T-helper 9 cell (primary cell): ENCODE measurements at regions not wholly inside any gene's neighbourhood (a gene's known extent, or its start where the extent isn't known, plus 50 kb on each side); places are given as distances from the start of the nearest gene placed in this dataset.

ENCODE experiments used
- DNase-seq: peaks from one replicate; pipeline ENCODE4 v3.0.0-alpha.2; 2020

DNA sequence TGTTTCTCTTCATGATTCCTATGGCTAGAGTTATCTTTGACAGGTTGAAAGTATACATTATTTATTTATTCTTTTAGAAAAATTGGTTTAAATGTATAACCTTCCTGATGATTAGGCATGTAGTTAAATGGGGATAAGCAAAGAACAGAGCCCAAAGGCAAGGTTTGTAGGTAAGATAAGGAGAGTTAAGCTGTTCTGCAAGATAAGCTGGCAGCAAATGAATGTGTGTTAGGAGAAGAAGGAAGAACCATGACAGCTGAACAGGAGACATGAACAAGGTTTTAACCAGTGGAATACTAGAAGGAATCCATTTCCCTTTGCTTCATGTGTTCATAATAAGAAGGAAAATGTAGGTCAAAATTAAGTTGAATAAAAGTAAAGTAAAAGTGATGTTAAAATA is 1330.1 kb upstream of the USP15 start:
- DNase-seq, result no peak

DNA sequence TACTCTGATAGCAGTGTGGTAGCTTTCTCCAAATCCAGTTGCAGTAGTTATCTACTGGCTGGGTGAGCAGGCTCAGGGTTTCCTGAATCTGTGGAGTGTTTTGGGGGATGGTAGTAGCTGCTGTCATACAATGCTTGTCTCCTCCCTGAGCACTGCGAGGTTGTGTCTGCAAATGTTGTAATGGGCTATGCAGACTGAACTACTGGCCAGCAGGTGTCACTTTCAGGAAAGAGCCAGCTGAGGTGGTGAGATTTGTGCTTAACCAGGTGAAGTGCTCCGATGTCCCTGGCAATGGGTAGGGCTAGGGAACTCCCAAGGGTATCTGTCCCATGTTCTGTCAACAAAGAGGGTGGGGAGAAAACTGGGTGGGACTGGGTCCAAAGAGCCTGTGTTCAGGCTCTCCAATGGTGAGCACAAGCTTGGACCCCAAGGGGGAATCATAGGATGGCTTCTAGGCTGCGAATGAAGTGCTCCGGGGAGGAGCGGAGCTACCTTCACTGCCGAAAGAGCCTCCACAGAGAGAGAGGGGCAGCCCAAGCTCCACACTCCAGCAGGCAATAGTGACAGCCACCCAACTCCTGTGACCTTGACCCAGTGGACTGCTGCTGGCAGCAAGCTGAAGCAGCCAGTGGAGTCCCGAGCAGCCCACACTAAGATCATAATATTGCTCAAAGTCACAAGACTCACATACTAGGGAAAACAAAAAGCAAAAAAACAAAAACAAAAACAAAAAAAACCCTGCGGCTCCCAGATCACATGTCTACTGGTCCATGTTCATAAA is 1324.0 kb upstream of the USP15 start:
- DNase-seq, result no peak

DNA sequence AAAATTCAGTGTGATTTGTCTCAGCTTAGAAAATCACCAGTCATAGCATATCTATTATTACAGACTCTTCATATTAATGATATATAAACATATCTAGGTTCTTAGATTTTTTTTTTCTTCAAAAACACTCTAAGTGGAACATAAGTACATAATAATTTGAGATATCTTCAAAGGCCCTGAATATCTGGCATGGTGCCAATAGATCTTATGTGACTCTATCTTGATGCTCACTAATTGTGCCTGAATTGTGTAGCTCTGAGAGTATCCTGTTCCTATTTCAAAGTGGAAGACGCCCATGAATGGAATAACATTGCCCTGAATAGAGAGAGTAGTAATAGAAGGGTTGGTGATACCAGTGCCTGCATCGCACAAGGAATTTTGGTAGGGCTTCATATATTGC is 1312.7 kb upstream of the USP15 start:
- DNase-seq, result no peak

DNA sequence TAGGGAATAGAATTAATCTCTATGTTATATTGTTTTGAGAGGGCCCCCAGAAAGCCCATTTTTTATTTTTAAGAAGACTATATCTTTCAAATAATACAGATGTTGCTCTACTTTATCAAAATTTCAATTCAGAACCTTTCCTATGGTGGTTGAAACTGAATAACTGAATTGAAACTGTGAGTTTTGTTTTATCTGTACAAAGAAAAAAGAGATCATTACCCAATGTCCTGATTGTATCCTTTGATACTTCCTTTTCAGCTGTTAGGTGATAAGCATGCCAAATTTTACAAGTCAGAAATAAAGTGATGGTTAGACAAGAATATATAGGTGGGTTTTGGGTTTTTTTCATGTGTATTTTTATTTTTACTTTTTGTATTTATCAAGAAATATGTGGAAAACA is 1293.1 kb upstream of the USP15 start:
- no peak for DNase-seq

DNA sequence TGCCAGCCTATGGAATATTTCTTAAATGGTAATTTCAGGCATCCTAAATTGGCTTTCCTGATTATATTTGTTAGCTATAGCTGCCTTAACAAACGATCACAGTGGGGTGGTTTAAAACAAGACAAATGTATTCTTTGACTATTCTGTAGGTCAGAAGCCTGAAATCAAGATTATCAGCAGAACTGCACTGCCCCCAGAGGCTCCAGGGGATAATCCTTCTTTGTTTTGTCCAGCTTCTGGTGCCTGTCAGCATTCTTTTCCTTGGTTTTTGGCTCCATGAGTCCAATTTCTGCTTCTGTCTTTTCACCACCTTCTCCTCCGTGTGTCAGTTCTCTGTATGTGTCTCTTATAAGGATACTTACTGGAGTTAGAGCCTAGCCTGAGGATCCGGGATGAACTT is 1282.2 kb upstream of the USP15 start:
- DNase-seq, result no peak

DNA sequence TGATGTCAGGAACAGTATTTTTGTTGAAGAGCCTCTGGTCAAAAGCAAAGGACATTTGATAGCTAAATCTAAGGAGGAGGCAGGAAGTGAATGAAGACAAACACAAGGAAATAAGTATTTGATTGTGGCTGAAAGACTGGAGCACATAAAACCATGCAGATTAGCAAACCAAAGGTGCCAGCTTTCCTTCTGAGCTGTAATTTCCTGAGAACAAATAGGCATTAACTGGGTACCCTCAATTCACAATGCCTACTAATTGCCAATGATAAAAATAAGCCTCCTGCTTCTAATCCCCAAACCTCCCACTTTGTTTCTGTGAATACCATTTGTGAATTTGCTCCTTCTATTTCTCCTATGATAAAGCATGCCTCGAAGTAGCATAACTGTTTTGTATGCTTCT is 1279.6 kb upstream of the USP15 start:
- DNase-seq, result no peak

DNA sequence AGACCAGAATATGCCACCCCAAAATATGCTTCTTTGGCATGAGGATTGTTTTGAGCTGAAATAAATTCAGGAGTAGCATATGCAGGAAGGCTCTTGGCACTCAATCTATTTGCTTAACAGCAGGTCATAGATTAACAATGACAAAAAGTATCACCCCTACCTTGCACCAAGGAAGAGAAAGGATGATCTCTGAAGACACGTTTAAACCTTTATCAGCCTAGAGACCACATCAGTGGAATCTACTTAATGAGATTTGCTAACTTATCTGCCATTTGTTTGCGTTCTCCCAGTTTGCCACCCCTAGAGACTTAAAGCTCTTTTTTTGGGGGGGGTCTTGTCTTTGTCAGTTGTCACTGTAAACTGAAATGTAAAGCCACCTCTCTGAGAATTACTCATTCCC is 1278.7 kb upstream of the USP15 start:
- DNase-seq, result no peak

DNA sequence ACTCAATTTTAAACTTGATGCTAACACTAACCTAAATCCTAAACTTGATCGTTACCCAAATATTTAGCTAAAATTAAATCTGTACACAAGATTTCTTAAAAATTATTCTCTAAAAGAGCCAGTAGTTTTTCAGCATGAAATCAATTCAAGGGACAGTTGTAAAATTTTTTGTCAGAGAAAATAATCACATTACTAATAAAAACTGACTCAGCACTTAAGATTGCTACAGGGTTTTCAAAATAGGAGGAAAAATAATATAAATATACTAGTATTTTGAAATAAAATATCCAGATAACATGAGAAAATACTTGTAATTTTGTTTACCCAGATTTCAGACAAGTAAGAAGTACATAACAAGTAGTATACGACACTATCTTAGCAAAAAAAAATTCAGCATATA is 1268.1 kb upstream of the USP15 start:
- DNase-seq, result no peak

DNA sequence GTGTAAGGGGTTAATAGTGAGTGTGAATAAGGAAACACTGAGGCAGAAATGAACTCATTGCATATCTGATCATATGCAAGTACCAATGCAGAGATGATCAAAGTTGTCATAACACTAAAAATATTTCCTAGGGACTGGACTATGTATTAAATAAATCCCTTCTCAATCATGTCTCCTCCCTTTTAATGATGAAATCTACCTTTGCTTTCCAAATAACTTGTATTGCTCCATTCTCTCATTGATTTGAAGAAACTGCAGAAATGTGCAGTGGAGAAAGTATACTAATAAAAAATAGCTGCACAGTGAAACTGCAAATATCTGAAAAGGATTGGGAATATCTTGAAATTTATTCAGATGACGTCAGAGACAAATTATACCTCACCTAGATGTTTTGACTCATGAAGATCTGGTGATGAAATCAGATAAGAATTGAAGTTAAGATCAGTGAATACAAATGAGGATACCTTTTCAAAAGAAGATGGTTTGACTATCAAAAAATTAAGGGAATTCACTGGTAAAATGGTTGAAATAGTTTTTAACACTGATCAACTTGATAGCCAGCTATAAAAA is 1264.9 kb upstream of the USP15 start:
- DNase-seq, result no peak

DNA sequence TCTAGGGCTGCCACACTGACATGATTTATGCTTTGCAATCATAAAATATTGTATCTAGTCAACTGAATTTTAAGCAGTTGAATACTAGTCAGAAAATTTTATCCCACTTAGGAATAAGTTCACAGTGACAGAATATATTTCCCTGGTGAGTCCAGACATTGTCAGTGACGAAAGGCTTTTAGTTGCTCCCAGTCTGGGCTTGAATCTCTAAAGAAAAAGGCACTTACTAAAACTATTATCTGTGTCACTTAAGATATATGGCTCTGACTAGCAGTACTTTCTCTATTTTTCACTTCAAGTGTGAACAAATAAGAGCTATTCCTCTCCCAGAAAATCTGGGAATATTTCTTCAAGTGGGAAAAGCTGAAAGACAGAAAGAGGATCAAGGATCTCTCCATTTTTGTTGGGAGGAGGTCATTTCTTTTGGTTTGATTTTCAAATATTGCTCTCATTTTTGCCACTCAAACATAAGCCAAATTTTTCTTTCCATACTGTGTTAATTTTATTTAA is 1262.3 kb upstream of the USP15 start:
- no peak for DNase-seq

DNA sequence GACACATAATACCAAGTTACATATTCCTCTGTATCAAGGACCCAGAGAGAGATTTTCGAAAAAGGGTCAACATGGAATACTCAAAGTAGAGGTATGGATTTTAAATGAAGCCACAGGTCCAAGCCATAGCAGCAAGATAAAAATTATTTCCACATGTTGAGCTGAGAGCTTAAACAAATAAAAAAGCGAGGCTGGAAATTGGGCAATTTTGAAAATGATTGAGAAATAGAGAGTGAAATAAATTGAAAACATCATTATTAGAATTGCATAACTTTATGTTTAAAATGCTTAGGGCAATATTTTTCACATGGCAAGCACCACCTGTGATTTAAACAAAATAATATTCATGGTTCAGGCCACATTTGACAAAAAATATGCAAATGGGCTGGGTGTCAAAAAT is 1251.0 kb upstream of the USP15 start:
- no peak for DNase-seq

DNA sequence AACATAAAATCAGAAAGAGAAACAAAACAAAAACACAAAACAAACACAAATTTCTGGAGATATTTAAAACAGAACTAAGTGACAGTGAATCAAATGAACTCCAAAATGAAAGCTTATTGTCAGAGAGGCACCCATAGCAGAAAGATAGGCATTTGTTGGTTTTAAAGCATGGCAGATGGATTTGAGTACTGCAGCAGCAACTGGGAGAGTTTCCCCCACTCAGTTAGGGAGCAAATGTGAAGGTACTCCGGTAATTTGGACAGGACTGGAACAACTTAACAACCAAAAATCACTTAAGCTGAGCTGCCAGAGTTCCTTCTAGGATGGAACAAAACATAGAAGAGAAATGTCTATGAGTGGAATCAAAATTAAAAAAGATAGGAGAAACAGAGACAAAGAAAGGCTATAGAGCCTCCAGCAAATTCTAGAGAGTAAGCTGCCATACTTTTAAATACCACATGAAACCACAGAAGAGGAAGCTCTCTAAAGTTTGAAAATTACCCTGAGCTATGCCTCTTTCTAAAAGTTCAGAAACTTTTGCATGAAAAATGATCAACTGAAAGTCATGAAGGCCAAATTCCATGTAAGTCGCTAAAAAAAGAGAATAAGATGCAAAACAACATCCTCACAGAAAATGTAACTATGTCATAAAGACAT is 1248.3 kb upstream of the USP15 start:
- DNase-seq, result no peak

DNA sequence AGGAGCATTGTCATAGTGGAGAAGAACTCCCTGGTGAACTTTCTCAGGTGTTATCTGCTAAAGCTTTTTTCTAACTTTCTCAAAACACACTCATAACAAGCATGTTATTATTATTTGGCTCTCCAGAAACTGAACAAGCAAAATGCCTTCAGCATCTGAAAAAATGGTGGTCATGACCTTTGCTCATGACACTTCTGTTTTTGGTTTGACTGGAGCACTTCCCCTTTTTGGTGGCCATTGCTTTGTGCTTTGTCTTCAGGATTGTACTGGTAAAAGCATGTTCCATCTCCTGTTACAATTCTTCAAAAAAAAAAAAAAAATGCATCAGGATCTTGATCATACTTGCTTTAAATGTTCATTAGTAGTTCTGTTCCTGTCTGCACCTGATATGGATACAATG is 1241.6 kb upstream of the USP15 start:
- no peak for DNase-seq

DNA sequence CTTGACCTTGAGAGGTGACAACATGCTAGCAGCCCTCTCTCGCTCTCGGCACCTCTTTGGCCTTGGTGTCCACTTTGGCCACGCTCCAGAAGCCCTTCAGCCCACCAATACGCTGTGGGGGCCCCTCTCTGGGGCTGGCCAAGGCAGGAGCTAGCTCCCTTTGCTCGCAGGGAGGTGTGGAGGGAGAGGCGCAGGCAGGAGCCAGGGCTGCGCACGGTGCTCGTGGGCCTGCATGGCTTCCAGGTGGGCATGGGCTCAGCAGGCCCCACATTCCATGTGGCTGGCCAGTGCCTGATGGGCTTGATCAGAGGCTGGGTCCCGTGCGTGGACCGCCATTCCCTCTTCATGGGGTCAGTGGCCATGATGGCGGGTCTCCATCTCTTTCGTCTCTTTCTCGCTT is 1237.0 kb upstream of the USP15 start:
- no peak for DNase-seq

DNA sequence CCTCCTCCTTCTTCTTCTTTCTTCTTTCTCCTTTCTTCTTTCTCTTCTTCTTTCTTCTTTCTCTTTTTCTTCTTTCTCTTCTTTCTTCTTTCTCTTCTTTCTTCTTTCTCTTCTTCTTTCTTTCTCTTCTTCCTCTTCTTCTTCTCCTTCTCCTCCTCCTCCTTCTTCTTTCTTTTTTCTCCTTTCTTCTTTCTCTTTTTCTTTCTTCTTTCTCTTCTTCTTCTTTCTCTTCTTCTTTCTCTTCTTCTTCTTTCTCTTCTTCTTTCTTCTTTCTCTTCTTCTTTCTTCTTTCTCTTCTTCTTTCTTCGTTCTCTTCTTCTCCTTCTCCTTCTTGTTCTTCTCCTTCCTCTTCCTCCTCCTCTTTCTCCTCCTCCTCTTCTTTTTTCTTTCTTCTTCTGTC is 1230.7 kb upstream of the USP15 start:
- DNase-seq, result no peak

DNA sequence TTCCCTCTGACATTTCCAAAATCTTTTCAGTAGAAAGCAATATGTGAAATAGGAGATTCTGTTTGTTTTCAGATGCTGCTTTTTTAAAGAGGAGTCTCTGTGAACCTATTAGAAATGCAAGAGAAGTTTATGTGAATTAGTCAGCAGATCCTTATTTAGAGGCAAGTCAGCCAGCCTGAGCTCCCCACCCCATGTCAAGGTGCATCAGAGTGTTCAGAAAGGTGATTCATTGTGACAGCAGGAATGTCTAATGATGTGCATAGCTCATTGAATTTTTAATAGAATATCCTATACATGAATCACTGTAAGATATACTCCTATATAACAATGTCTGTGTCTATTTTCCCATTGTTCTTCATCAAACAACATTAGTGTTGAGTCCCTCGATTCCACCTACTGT is 1222.4 kb upstream of the USP15 start:
- DNase-seq, result no peak

DNA sequence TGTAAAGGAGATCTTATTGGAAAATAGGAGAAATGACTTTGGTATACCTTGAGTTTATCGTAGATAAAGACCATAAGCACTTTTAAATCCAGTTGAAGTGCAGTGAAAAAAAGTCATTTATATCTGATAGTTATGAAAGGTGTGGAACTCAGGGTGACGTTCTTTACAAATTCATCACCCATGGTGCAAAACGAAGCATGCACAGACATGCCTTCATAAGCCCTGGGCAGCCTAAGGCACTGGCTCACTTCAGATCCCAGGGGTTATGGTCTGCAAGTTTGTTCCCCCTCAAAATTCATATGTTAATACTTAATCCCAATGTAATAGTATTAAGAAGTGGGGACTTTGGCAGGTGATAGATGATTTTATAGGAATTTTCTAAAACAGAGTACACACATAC is 1216.4 kb upstream of the USP15 start:
- DNase-seq, result no peak

DNA sequence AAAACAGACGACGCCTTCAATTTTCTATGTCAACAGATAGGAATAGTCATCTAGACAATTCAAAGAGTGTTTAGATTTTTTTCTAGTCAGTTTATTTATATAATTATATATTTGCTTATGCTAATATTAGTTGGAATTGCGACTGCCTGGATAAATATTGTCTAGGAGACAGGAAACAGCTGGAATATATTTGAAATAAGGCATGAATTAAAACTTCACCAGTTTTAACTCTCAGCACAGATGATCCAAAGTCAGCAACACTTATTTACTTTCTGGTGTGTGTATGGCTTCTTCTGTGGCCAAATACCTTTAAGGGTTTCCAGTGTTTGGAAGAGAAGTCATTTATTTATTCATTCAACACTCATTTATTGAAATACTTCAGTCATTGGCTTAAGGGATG is 1215.4 kb upstream of the USP15 start:
- no peak for DNase-seq

DNA sequence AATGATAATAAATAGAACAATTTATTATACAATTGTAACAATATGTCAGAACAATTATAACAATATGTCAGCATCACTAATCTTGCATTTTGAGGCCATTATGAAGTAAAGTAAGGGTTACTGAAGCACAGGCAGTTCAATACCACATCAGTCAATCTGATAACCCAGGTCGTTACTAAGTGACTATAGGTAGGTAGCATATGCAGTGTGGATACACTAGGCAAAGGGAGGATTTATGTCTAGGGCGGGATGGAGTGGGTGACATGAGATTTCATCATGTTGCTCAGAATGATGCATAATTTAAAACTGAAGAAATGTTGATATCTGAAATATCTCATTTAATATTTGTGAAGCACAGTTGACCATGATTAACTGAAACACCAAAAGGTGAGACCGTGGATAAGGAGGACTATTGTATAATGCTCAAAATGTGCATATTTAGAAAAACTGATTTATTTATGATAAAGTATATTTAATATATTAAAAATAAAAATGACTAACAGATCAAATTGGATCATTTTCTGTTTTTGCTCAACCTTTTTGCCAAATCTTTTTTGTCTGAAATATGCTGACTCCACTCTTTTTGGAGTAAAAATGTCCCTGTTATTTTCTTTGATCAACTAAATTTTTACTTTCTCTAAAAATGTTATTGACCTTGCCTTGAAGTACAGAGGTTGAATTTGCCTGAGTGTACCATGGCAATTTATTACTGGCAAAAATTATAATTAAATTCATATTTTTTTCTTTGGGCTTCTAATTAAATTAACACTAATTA is 1189.4 kb upstream of the USP15 start:
- no peak for DNase-seq

DNA sequence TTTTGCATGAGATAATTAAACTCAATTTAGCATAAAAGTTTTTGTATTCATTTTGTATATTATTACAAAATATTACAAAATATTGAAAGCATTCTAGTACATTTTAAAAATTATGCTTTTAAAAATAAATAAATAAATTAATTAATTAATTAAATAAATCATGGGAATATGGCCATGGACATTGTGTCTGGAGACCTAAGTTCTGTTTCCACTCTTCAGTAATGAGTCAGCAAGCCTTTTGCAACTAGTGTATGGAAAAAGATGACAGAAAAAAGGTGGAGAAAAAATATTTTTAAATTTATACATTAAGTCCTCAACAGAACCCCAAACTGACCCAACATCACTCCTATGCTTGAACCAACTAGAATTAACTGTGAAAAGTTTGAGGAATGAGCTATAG is 1187.5 kb upstream of the USP15 start:
- DNase-seq, result no peak

DNA sequence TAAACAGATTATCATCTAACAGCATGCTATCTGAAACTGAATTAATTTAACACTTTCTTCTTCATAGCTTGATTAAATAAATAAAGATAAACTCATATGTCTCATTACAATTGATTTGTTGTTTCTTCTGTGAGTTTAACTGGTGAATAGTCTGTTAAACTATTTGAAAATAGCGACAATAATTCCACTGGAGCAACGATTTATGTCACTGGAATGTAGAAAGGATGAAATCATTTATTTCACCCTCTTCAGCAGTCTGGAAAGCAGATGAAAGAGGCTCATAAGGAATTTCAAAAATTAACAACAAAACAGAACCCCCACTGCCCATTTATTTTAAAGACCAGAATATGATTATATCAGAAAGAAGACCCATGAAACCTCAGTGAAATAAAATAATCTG is 1165.1 kb upstream of the USP15 start:
- no peak for DNase-seq

DNA sequence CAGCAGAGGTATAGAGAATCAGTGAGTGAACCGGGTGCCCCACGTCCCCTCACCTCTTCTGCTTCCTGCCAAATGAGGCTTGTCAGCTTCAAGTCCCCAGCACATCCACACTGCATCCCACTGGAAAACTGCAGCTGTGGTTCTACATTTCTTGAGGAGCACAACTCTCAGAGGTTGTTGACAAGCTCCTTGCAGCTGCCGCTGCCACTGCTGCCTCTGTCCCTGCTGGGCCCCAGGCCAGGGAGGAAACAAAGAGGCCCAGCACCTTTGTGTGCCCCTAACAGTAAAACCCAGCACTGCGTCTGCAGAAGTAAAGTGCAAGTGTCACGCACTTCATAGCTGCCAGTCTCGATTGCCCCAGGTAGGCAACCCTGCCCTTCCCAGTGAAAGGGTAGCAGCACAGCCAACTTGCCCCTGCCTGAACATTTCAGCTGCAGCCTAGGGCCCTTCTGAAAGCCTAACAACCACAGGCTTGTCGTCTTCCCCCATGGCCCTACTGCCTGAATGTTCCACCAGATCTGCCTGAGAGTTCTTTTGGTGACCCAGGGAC is 1162.1 kb upstream of the USP15 start:
- DNase-seq, result no peak

DNA sequence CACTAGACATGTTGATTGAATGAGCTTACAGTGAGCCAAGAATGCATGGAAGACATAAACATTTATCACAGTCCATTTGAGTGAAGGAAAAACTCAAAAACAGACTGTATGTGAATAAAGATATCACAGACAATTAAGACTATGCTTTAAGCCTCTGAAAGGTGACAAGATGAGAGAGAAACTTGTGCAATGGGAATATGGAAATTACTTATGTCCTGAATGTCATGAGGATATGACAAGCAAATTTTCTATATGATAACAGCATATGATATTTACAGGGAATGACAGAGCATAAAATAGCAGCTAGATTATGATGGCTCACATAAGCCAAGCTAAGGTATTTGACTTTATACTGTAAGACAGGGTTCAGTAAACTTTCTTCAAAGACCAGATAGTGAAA is 1153.1 kb upstream of the USP15 start:
- DNase-seq, result no peak
